Smooth muscle cell of the brain vasculature (primary cell): ENCODE measurements at regions not wholly inside any gene's neighbourhood (a gene's known extent, or its start where the extent isn't known, plus 50 kb on each side); places are given as distances from the start of the nearest gene placed in this dataset.
"Not testable (repeated sequence)": the region's sequence is repeated elsewhere in the genome, so short reads cannot be mapped to it uniquely, and the experiment has no call there.

ENCODE experiments used
- DNase-seq: peaks from one replicate; pipeline ENCODE4 v3.0.0-alpha.2; 2012; ENCODE audit warnings: low read depth, low spot score

DNA sequence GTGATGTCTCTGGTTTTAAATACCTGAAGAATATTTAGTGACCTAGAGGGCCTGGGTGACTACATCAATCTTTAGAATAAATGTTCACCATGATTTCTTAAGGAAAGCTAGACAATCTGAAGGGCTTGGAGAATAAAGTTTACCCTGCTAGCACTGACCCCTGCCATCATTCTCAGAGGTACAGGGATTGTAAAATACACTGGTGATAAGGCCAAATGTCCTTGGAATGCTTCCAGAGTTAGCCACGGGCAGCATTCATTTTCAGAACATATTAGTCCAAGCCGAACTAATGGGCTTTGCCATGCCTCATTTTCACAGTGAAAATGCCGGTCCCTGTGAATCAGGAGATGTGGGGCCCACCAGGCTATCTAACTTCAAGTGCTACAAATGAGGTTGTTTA is 1381.7 kb upstream of the SEL1L start:
- DNase-seq: no peak

- no peak for DNase-seq
Measured at GRCh38 chr14:82935691-82936090, 1402.0 kb upstream of the SEL1L start.

- no peak for DNase-seq
Measured at GRCh38 chr14:82951171-82951570, 1417.5 kb upstream of the SEL1L start.

GRCh38 chr14:82963756-82964155 is 1430.1 kb upstream of the SEL1L start:
- DNase-seq: no peak

DNA sequence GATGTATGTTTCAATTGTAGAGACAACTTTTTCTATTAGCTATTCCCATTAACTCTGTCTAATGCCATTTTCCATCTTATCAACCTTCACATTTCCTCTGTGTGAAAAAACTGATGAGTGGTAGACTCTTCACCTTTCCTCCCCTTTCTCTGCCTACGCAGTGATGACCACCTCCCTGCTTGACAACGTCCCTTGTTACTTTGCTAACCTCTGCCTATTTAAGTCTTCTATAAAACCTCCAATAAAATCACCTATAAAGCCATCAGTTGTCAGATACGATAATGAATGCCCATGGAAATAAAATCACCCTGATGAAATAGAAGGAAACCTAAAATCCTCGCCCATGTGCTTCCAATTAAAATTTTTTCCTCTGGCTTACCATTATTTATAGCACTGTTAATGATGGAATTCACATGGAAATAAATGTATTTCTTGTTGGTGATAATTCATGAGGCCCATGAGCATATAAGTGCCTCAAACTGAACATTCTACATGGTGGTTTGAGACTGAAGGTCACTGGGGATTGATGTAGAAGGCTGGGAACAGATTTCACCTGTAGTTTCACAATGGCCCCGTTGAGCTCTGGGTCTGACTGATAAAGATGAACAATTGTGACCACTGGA is 1454.0 kb upstream of the SEL1L start:
- DNase-seq: no peak

DNA sequence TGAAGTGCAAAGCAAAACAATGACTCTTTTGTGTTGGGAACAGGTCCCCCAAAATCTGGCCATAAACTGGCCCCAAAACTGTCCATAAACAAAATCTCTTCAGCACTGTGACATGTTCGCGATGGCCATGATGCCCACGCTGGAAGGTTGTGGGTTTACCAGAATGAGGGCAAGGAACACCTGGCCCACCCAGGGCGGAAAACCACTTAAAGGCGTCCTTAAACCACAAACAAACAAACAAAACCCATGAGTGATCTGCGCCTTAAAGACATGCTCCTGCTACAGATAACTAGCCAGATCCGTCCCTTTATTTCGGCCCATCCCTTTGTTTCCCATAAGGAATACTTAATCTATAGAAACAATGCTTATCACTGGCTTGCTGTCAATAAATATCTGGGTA is 1460.9 kb upstream of the SEL1L start:
- DNase-seq: not testable (repeated sequence)

- DNase-seq: no peak
Measured at GRCh38 chr14:82999802-83000201, 1466.1 kb upstream of the SEL1L start.

DNA sequence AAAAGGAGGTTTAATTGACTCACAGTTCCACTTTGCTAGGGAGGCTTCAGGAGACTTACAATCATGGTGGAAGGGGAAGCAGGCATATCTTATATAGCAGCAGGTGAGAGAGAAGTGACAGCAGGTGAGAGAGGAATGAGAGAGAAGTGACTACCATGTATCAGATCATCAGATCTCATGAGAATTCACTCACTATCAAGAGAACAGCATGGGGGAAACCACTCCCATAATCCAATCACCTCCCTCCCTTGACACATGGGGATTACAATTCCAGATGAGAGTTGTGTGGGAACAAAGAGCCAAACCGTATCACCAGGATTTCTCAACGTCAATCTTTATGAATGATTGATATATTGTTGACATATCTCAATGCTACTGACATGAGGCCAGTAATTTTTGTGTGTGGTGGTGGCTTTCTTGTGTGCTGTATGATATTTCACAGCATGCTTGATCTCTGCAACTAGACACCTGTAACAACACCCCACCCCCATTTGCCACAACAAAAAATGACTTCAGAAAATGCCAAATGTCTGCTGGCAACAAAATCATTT is 1470.9 kb upstream of the SEL1L start:
- DNase-seq: no peak

DNA sequence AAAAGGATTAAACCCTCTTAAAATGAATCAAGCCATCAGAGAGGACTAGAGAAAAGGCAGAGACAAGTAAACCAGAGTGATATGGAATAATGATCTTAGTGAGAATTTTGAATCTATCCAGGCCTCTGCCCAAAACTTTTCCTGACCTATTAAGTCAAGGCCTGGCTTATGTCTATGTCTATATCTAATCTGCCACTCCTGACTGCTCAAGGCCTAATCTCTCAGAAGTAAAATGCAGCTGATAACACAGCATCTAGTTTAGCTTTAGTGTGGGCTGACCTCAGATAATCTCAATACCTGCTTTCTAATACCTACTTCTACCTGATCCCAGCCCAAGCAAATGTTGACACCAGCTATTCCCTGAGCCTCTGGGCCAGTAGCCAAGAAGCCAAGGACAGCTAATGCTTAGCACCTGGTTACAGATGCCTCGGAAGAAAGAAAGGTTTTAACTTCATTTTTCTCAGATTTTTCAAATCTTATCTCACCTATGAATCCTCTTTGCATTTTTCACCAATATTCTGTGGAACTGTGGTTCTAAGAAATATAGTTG is 1472.5 kb upstream of the SEL1L start:
- DNase-seq: no peak

DNA sequence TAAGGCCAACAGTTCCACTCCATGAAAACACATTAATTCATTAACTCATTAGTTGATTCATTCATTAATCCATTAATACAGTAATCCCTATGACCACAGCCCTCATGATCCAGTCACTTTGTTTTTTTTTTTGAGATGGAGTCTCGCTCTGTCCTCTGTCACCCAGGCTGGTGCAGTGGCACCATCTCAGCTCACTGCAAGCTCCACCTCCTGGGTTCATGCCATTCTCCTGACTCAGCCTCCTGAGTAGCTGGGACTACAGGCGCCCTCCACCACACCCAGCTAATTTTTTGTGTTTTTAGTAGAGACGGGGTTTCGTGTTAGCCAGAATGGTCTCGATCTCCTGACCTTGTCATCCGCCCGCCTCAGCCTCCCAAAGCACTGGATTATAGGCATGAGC is 1473.4 kb upstream of the SEL1L start:
- not testable (repeated sequence) for DNase-seq

DNA sequence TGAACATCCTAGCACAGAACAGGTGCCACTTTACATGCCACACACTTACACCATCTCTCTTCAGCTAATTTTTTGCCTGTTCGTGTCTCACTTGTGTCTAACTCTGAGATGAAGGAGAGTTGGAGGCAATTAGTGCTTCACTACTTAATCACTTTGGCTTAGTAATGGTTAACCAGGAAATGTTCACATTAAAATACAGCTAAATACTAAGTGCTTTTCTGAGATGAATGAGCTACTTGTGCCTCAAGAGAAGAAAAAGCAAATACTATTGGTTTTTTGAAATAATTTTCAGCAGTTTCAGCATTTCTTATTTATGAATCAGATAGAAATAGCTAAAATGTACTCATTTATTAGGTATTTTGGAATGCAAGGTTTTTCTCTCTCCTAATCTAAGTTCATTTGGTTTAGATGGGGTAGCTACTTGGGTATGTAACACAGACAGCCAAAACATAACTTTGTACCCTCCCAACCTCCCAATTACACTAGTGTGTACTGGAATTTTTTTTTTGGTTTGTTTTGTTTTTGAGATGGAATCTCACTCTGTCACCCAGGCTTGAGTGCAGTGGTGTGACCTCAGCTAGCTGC is 1474.1 kb upstream of the SEL1L start:
- DNase-seq: no peak

GRCh38 chr14:83017296-83017695 is 1483.6 kb upstream of the SEL1L start:
- no peak for DNase-seq

GRCh38 chr14:83019744-83020414 is 1486.2 kb upstream of the SEL1L start:
- DNase-seq: no peak

DNA sequence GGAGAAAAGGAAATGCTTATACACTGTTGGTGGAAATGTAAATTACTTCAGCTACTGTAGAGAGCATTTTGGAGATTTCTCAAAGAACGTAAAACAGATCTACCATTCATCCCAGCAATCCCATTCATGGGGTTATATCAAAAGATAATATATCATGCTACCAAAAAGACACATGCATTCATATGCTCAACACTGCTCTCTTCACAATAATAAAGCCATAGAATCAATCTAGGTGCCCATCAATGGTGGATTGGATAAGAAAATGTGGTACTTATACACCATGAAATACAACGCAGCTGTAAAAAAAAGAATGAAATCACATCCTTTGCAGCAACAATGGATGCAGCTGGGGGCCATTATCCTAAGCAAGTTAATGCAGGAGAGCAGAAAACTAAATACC is 1487.7 kb upstream of the SEL1L start:
- no peak for DNase-seq

DNA sequence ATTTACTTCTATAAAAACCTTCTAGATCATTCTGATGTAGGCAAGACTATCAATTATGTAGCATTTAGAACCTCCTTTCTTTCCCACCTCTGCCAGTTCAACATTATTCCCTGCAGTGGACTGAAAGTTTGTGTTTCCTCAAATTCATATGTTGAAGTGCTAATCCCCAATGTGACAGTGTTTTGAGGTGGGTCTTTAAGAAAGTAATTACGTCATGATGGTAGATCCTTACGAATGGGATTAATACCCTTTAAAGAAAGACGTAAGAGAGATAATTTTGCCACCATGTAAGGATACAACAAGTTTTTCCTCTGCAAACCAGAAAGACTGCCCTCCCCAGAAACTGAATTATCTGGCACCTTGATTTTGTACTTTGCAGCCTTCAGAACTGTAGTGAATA is 1489.7 kb upstream of the SEL1L start:
- DNase-seq: no peak

- no peak for DNase-seq
Measured at GRCh38 chr14:83041224-83041623, 1507.6 kb upstream of the SEL1L start.

GRCh38 chr14:83042858-83043257 is 1509.2 kb upstream of the SEL1L start:
- DNase-seq: no peak

GRCh38 chr14:83044001-83044400 is 1510.3 kb upstream of the SEL1L start:
- DNase-seq: no peak

DNA sequence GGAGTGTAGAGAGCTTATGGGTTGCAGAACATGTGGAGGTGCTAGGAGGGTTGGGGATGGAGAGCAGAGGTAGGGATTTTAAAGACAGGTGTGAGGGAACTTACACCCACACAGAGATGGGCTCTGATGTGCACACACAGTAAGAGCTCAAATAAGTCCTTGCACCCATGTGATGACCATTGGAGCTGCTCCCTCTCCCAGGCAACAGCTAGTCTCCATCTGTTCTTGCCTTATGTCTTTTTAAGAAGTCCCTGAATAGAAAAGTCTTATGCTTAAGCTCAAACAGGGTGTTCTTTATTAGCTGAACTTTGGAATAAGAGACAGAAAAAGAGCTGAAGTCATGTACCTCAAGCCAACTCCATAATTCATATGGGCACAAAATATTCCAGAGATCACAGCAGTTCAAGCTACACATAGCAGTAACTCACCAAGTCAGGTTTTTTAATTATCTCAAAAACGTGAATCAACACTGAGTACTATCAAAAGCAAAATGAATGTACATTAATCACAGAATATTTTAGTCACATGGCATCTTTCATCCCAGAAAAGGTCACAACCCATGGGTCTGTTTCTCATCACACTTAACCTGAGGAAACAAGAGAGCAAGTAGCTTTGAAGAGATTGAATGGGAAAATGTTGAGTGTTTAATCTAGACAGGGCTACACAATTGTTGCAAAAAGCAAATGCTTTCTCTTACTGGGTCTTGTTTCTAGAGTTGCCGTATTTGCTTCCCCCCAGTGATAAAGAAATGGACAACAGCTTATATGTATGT is 1513.6 kb upstream of the SEL1L start:
- no peak for DNase-seq

- DNase-seq: no peak
Measured at GRCh38 chr14:83053022-83053710, 1519.5 kb upstream of the SEL1L start.

DNA sequence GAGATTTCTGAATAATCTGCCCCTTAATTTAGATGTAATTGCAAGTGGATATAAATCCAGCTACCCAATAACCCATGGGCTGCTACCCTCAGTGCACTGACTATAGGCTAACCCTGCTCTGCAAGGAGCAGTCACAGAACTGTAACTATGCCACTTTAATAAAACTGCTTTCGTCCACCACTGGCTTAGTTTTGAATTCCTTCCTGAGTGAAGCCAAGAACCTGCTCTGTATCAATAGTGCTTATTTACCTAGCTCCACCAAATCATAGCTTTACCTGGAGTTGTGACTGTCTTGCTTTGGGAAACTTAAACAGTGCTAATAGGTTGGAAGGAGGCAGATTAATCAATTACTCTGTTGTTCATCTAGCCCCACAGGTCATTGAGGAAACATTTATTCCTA is 1524.4 kb upstream of the SEL1L start:
- no peak for DNase-seq
